ENCODE measurements at regions not wholly inside any gene's neighbourhood (a gene's known extent, or its start where the extent isn't known, plus 50 kb on each side); places are given as distances from the start of the nearest gene placed in this dataset.

- Histone ChIP-seq H3K27me3 (ENCODE audit: control insufficient read depth, insufficient read depth, low read length) (no peaks in the 10 kb centered on the region), H3K9me3 (ENCODE audit: control insufficient read depth, insufficient read depth, low read length) (no peaks in the 10 kb centered on the region), H3K4me3 (ENCODE audit: low read depth, low read length) (no peak overlapping the region), H3K9ac (ENCODE audit: low read depth, low read length) (no peak overlapping the region), H3K4me1 (ENCODE audit: control insufficient read depth, insufficient read depth, low read length) (peaks cover 3% of the 10 kb centered on the region; the same call in 1 of the 2 replicates), H3K36me3 (ENCODE audit: control insufficient read depth, insufficient read depth, low read length) (no peaks in the 10 kb centered on the region), H3K27ac (ENCODE audit: low read depth, low read length) (no peak overlapping the region)
These were observed 372.2 kb downstream of the NFIB start for GRCh38 chr9:13941714-13942113.

- Histone ChIP-seq H3K4me1 (ENCODE audit: control insufficient read depth, insufficient read depth, low read length) (peaks cover 5% of the 10 kb centered on the region; the same call in 1 of the 2 replicates), H3K4me3 (ENCODE audit: low read depth, low read length) (no peak overlapping the region), H3K9ac (ENCODE audit: low read depth, low read length) (no peak overlapping the region), H3K36me3 (ENCODE audit: control insufficient read depth, insufficient read depth, low read length) (no peaks in the 10 kb centered on the region), H3K27ac (ENCODE audit: low read depth, low read length) (no peak overlapping the region), H3K27me3 (ENCODE audit: control insufficient read depth, insufficient read depth, low read length) (no peaks in the 10 kb centered on the region), H3K9me3 (ENCODE audit: control insufficient read depth, insufficient read depth, low read length) (no peaks in the 10 kb centered on the region)
These were observed 374.0 kb downstream of the NFIB start for GRCh38 chr9:13939701-13940490.

- H3K27me3 ChIP-seq (ENCODE audit: control insufficient read depth, insufficient read depth, low read length) = no peaks in the 10 kb centered on the region
- peaks cover 6% of the 10 kb centered on the region; the same call in 1 of the 2 replicates for H3K4me1 ChIP-seq (ENCODE audit: control insufficient read depth, insufficient read depth, low read length)
- no peak overlapping the region for H3K27ac ChIP-seq (ENCODE audit: low read depth, low read length)
- no peaks in the 10 kb centered on the region for H3K9me3 ChIP-seq (ENCODE audit: control insufficient read depth, insufficient read depth, low read length)
- no peaks in the 10 kb centered on the region for H3K36me3 ChIP-seq (ENCODE audit: control insufficient read depth, insufficient read depth, low read length)
- H3K4me3 ChIP-seq (ENCODE audit: low read depth, low read length) = no peak overlapping the region
- no peak overlapping the region for H3K9ac ChIP-seq (ENCODE audit: low read depth, low read length)
These were observed 374.8 kb downstream of the NFIB start for GRCh38 chr9:13939134-13939533.

- H3K9ac ChIP-seq (ENCODE audit: low read depth, low read length) = no peak overlapping the region
- H3K36me3 ChIP-seq (ENCODE audit: control insufficient read depth, insufficient read depth, low read length) = no peaks in the 10 kb centered on the region
- peaks cover 6% of the 10 kb centered on the region; the same call in 1 of the 2 replicates for H3K4me1 ChIP-seq (ENCODE audit: control insufficient read depth, insufficient read depth, low read length)
- no peak overlapping the region for H3K27ac ChIP-seq (ENCODE audit: low read depth, low read length)
- no peaks in the 10 kb centered on the region for H3K9me3 ChIP-seq (ENCODE audit: control insufficient read depth, insufficient read depth, low read length)
- no peaks in the 10 kb centered on the region for H3K27me3 ChIP-seq (ENCODE audit: control insufficient read depth, insufficient read depth, low read length)
- H3K4me3 ChIP-seq (ENCODE audit: low read depth, low read length) = no peak overlapping the region
These were observed 379.5 kb downstream of the NFIB start for GRCh38 chr9:13934416-13934815.

- H3K27me3 ChIP-seq (ENCODE audit: control insufficient read depth, insufficient read depth, low read length) = no peaks in the 10 kb centered on the region
- no peaks in the 10 kb centered on the region for H3K36me3 ChIP-seq (ENCODE audit: control insufficient read depth, insufficient read depth, low read length)
- H3K9me3 ChIP-seq (ENCODE audit: control insufficient read depth, insufficient read depth, low read length) = no peaks in the 10 kb centered on the region
- no peak overlapping the region for H3K27ac ChIP-seq (ENCODE audit: low read depth, low read length)
- peaks cover 6% of the 10 kb centered on the region; the same call in 1 of the 2 replicates for H3K4me1 ChIP-seq (ENCODE audit: control insufficient read depth, insufficient read depth, low read length)
- H3K4me3 ChIP-seq (ENCODE audit: low read depth, low read length) = no peak overlapping the region
- H3K9ac ChIP-seq (ENCODE audit: low read depth, low read length) = no peak overlapping the region
These were observed 380.7 kb downstream of the NFIB start for GRCh38 chr9:13933268-13933656.

GRCh38 chr9:13932528-13933267 lies 381.2 kb downstream of the NFIB start:
- Histone ChIP-seq H3K9ac (ENCODE audit: low read depth, low read length) (no peak overlapping the region), H3K4me1 (ENCODE audit: control insufficient read depth, insufficient read depth, low read length) (peaks cover 6% of the 10 kb centered on the region; the same call in 1 of the 2 replicates), H3K9me3 (ENCODE audit: control insufficient read depth, insufficient read depth, low read length) (no peaks in the 10 kb centered on the region), H3K27me3 (ENCODE audit: control insufficient read depth, insufficient read depth, low read length) (no peaks in the 10 kb centered on the region), H3K4me3 (ENCODE audit: low read depth, low read length) (no peak overlapping the region), H3K27ac (ENCODE audit: low read depth, low read length) (no peak overlapping the region), H3K36me3 (ENCODE audit: control insufficient read depth, insufficient read depth, low read length) (no peaks in the 10 kb centered on the region)

GRCh38 chr9:13929013-13929412 lies 384.9 kb downstream of the NFIB start:
- no peak overlapping the region for H3K27ac ChIP-seq (ENCODE audit: low read depth, low read length)
- no peaks in the 10 kb centered on the region for H3K36me3 ChIP-seq (ENCODE audit: control insufficient read depth, insufficient read depth, low read length)
- peaks cover 2% of the 10 kb centered on the region; the same call in 1 of the 2 replicates for H3K9me3 ChIP-seq (ENCODE audit: control insufficient read depth, insufficient read depth, low read length)
- H3K27me3 ChIP-seq (ENCODE audit: control insufficient read depth, insufficient read depth, low read length) = no peaks in the 10 kb centered on the region
- H3K4me3 ChIP-seq (ENCODE audit: low read depth, low read length) = no peak overlapping the region
- no peaks in the 10 kb centered on the region for H3K4me1 ChIP-seq (ENCODE audit: control insufficient read depth, insufficient read depth, low read length)
- no peak overlapping the region for H3K9ac ChIP-seq (ENCODE audit: low read depth, low read length)

GRCh38 chr9:13923381-13923780 lies 390.6 kb downstream of the NFIB start:
- Histone ChIP-seq H3K9me3 (ENCODE audit: control insufficient read depth, insufficient read depth, low read length) (peaks cover 10% of the 10 kb centered on the region; the same call in 1 of the 2 replicates), H3K27me3 (ENCODE audit: control insufficient read depth, insufficient read depth, low read length) (no peaks in the 10 kb centered on the region), H3K4me1 (ENCODE audit: control insufficient read depth, insufficient read depth, low read length) (no peaks in the 10 kb centered on the region), H3K4me3 (ENCODE audit: low read depth, low read length) (no peak overlapping the region), H3K9ac (ENCODE audit: low read depth, low read length) (no peak overlapping the region), H3K36me3 (ENCODE audit: control insufficient read depth, insufficient read depth, low read length) (no peaks in the 10 kb centered on the region), H3K27ac (ENCODE audit: low read depth, low read length) (no peak overlapping the region)

- no peak overlapping the region for H3K9ac ChIP-seq (ENCODE audit: low read depth, low read length)
These were observed 393.4 kb downstream of the NFIB start for GRCh38 chr9:13920557-13920956.

GRCh38 chr9:13919401-13919800 lies 394.5 kb downstream of the NFIB start:
- no peaks in the 10 kb centered on the region for H3K36me3 ChIP-seq (ENCODE audit: control insufficient read depth, insufficient read depth, low read length)
- H3K27ac ChIP-seq (ENCODE audit: low read depth, low read length) = no peak overlapping the region
- no peak overlapping the region for H3K9ac ChIP-seq (ENCODE audit: low read depth, low read length)
- H3K27me3 ChIP-seq (ENCODE audit: control insufficient read depth, insufficient read depth, low read length) = no peaks in the 10 kb centered on the region
- H3K4me1 ChIP-seq (ENCODE audit: control insufficient read depth, insufficient read depth, low read length) = no peaks in the 10 kb centered on the region
- peaks cover 10% of the 10 kb centered on the region; the same call in 1 of the 2 replicates for H3K9me3 ChIP-seq (ENCODE audit: control insufficient read depth, insufficient read depth, low read length)
- H3K4me3 ChIP-seq (ENCODE audit: low read depth, low read length) = no peak overlapping the region

More at GRCh38 chr9:13920557-13920956, 393.4 kb downstream of the NFIB start:
- no peak overlapping the region for H3K4me3 ChIP-seq (ENCODE audit: low read depth, low read length)
- no peaks in the 10 kb centered on the region for H3K27me3 ChIP-seq (ENCODE audit: control insufficient read depth, insufficient read depth, low read length)
- H3K36me3 ChIP-seq (ENCODE audit: control insufficient read depth, insufficient read depth, low read length) = no peaks in the 10 kb centered on the region
- no peak overlapping the region for H3K27ac ChIP-seq (ENCODE audit: low read depth, low read length)
- no peaks in the 10 kb centered on the region for H3K4me1 ChIP-seq (ENCODE audit: control insufficient read depth, insufficient read depth, low read length)
- H3K9me3 ChIP-seq (ENCODE audit: control insufficient read depth, insufficient read depth, low read length) = peaks cover 10% of the 10 kb centered on the region; the same call in 1 of the 2 replicates

- no peaks in the 10 kb centered on the region for H3K27me3 ChIP-seq (ENCODE audit: control insufficient read depth, insufficient read depth, low read length)
- H3K36me3 ChIP-seq (ENCODE audit: control insufficient read depth, insufficient read depth, low read length) = no peaks in the 10 kb centered on the region
- no peaks in the 10 kb centered on the region for H3K9me3 ChIP-seq (ENCODE audit: control insufficient read depth, insufficient read depth, low read length)
- H3K27ac ChIP-seq (ENCODE audit: low read depth, low read length) = no peak overlapping the region
- H3K4me3 ChIP-seq (ENCODE audit: low read depth, low read length) = no peak overlapping the region
- H3K9ac ChIP-seq (ENCODE audit: low read depth, low read length) = no peak overlapping the region
- H3K4me1 ChIP-seq (ENCODE audit: control insufficient read depth, insufficient read depth, low read length) = no peaks in the 10 kb centered on the region
These were observed 396.4 kb downstream of the NFIB start for GRCh38 chr9:13917534-13917933.

Data from HUES48 (cell line).